Endometrium (tissue), 2 donors: ENCODE measurements at regions not wholly inside any gene's neighbourhood (a gene's known extent, or its start where the extent isn't known, plus 50 kb on each side); places are given as distances from the start of the nearest gene placed in this dataset.

Source experiments
- FAIRE-seq: peaks from 2 replicates; lab custom pipeline; 2012; peaks lifted over from hg19 to GRCh38; lab: Jason Lieb, UNC
- donor health status: control.
- donor health status: control.

DNA sequence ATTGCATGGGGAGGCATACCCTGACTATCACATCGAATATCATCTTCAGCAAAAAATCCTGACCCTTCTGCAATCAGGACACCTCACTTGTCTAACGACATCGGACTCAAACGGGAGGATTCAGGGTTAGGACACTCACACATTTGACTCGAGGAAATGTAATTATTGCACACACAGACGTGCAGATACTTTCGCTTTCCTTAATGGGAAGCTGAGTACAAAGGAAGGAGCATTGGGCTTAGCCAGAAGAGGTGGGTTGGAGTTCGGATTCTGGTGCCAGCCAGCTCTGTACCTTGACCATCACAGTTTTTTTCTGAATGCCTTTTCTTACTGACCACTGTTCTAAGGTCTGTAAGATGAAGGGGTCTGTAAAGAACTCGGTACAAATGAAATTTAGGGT, 260.4 kb downstream of the GALC start:
- no peak for FAIRE-seq

- FAIRE-seq: no peak
These were observed 267.7 kb downstream of the GALC start for GRCh38 chr14:87725318-87725717.

DNA sequence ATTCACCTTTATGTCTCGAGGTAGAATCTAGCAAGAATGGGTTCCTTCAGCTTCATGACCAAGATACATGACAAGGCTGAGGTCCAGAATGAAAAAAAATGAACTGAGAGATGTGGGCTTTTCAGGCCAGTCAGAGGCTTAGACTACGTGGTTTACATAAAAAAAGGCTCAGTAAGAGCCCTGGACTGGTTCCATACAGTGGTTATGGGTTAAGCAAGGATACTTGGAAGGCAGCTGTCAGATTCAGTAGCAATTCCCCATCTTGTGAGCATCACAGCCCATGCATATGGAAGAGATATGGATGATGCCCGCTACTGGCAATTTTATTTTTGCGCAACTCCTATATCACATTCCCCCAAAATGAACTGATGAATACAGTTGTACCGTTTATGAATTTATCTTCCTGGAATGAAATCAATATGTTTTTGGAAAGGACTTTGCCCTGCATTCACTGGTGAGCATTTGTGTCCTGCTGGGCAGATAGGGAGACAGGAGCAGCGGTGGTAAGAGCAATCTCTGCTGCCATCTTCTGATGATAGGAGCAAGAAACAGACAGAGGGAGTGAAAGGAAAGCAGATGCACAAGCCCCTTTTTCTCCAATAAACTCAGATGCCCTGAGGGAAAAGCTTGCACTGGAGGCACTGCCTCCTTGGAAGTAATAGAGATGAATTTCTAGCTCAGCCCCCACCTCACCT, 280.4 kb downstream of the GALC start:
- no peak for FAIRE-seq

GRCh38 chr14:87705439-87705896, 287.5 kb downstream of the GALC start:
- no peak for FAIRE-seq

GRCh38 chr14:87698481-87698880, 294.5 kb downstream of the GALC start:
- FAIRE-seq: no peak

DNA sequence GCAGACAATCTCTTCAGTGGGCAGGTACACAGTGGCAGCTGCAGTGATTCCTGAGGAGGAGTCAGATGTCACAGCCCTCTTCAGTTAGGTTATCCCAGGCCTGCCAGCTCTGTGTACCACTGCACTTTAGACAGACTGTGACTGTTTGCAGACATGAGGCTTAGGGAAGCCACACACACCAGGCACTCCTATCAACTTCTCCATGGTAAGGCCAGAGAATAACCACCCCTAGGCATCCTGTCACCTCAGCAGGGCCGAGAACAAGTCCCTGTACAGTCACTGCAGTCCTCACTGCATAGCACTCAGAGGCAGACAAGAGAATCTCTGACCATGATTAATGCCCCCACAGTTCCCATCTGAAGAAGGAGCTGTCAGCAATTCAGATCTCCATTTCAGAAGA, 296.5 kb downstream of the GALC start:
- FAIRE-seq: no peak

DNA sequence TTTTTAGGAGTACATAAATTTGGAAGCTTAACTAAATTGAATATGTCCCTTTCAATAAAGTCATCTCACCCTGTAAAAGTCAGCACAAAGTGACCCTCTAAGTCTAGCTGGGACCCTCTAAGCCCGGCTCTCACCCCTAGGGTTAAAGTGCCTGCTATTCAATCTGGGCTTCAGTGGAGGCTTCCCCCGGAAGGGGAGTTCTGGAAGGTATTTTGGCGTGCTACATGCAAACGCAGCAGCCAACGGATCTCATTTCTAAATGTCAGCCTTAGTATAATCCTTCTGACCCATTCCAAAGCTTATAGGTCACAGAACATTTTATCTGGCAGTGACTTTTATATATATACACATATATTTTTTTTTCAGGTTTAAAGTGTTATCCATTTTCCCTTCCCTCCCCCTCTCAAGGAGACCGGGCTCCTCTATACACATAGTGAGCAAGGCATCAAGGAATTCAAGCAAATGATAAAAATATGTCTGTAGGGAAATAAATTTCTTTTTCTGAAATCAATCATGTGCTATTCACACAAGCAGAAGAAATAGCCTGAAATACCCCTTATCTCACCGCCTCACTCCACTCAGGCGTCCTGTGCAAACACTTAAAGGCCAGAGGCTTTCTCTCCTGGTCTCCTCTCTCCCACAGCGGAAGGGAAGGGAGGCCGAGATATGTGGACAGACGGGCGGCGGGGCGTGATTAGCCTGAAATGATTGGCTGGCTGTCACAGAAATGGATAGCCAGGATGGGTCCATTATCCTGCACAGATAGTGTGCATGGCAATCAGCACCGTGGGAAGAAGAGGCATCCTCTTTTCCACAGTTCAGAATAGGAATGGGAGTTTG, 301.7 kb downstream of the GALC start:
- no peak for FAIRE-seq

DNA sequence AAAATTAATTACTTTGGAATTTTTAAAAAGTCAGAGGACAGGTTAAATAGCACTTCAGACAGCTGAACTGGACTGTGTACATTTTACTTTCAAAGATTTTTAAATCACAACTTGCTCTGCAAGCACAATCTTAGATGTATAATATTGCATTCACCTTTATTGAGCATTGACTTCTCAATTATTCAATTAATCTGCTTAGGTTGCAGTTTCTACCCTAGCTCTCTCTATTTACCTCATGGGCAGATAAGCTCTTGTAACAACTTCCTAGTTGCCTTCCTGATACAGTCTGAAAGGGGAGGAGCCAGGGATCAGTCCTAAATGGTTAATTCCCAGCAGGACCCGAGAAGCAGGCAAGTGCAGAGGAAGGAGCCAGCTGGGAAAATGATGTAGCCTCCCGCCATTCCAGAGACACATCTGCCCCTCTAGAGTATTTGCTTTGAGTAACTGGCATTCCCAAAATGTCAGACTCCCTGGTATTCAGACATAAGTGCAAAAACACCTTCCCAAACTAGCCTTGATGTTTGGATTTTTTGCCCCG, 302.8 kb downstream of the GALC start:
- no peak for FAIRE-seq

GRCh38 chr14:87688524-87688923, 304.5 kb downstream of the GALC start:
- FAIRE-seq: no peak

DNA sequence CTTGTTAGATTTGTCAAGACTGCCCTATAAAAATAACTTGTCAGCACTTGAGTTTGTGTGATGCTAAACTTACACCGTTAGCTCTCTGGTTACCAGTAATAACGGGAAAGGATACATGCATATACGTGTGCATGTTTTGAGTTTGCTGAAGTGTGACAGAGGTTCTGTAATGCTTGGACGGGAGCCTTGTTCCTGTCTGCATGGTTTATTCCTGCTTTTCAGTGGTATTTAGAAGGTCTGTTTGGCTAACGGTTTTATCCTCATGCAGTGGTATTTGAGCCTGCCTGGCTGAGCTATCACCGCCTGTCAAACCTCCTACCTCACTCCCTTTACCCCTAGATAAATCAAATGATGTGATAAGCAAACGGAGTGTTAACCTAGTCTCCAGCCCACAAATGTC, 305.6 kb downstream of the GALC start:
- no peak for FAIRE-seq

DNA sequence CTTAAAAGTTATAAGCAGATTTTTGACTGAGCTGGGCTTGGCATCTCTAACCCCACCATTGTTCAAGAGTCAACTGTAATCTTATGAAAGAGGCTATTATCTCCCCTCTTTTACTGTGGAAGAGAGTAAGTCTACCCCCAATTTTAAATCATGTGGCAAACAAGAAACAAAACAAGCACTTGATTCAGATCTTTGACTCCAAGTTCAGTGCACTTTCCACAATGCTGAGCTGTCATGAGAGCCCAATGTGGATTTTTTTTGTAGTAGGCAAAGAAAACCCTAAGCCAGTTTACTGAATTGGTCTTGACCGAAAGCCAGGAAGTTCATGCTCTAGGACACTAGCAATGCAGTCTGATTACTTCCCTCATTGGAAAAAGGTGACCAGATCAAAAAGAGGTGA, 306.2 kb downstream of the GALC start:
- no peak for FAIRE-seq

DNA sequence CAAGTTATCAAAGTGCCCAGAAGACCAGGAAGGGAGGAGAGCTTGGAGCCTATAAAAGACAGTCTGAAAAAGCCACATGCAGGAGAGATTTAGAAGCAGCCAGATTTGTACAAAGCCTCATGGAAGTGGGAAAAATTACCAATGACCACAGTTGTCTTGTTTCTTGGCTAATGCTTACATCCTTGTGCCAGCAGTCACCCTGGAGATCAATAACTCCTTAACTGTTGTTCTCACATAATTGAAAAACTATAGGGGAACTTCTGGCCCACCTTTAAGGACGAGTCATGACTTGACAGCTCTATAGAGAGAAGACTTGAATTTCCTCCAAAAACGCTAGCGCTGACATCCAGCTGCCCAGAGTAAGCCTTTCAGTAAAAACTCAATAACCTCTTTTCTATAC, 313.1 kb downstream of the GALC start:
- no peak for FAIRE-seq

DNA sequence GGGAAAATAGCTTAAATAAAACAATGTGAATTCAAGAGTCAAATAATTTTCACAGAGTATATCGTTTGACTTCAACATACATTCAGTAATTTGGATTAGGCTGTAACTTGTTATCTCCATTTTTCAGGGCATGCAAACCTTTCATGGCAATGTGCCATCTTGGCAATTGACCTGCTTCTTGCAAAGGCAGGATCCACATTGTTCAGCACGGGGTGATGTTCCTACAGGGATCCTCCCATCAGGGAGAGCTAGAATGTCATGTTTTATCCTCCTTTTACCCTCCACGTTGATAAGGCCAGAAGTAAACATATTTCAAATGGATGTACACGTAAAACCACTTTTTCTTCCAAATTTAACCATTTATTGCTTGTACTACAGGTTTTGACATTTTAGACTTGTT, 314.4 kb downstream of the GALC start:
- no peak for FAIRE-seq

DNA sequence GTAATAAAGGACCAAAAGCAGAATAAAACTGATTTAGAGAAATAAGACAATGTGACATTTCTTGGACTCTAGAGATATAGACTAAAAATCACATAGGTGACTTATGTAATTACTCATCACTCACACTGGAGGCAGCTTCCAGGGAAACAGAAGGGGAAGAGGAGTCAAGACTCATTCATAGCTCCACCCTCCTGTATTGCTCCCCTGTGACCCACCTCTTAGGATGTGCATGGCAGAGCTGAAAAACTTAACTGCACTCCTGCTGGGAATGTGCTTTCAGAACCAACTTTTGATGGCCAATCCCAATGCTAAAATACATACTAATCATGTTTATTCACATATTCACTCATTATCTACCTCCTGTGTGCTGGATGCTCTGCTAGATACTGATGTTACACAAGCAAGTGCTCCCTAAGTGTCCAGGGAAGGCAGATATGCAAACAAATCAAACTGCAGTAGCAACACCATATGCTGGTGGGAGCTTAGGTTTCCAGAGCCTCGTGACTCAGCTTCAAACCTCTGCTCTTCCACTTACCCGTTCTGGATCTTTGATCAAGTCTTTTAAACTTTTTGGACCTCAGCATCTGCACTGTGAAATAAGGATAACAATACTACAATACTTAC, 316.1 kb downstream of the GALC start:
- FAIRE-seq: no peak

GRCh38 chr14:87667659-87668058, 325.3 kb downstream of the GALC start:
- FAIRE-seq: no peak

- no peak for FAIRE-seq
These were observed 336.7 kb downstream of the GALC start for GRCh38 chr14:87656315-87656714.

DNA sequence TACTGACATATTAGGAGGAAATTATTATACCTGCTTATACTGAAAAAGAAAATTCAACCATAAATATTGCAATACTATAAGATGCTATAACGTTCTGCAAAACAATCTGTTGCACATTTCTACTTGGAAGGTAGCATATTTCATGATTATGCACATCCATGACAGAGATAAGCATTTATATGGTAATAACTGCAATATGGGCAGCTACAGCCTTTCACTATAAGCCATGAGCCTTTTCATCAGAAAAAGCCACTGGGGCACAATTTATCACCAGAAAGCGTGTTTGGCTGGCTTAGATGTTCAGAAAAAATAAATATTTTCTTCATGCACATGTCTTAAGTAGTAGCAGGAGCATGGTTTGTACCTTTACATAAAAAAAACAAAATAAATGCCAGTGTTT, 340.7 kb downstream of the GALC start:
- FAIRE-seq: no peak

GRCh38 chr14:87644689-87645088, 348.3 kb downstream of the GALC start:
- no peak for FAIRE-seq

GRCh38 chr14:87643005-87643404, 350.0 kb downstream of the GALC start:
- no peak for FAIRE-seq

DNA sequence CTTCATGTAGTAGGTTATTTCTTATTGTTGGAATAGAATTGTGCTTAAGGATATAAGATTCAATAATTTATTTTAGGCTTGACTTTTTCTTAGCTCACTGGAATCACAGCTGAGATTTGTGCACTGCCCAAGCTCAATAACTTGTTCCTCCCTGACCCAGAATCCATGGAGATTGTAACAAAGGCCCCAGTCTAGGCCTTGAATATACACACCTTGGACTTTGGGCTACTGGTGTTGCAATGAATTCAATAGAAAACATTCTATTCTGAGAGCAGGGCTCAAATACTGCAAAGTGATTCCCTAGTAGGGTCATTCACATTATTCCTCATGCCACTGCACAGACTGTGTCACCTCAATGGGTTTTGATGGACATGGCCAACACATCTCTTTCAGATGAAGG, 352.4 kb downstream of the GALC start:
- no peak for FAIRE-seq

DNA sequence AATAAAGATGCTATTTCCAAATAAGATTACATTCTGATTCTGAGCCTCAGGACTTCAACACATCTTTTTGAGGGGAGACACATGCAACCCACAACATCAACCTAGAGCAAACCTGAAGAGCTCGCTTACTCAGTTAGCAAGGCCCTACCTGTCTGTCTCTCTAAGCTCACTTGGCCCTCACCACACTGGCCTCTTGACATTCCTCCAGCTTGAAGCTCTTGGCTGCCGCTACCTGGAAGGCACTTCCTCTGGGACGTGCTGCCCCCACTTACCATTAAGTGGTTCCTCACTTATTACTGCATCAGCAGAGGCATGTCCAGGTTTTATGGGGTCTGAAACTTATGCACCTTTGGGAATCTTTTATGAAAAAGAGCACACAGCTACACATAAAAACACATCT, 354.8 kb downstream of the GALC start:
- FAIRE-seq: no peak

GRCh38 chr14:87635442-87635841, 357.5 kb downstream of the GALC start:
- FAIRE-seq: no peak

- no peak for FAIRE-seq
These were observed 360.2 kb downstream of the GALC start for GRCh38 chr14:87632796-87633195.
